ENCODE measurements at regions not wholly inside any gene's neighbourhood (a gene's known extent, or its start where the extent isn't known, plus 50 kb on each side); places are given as distances from the start of the nearest gene placed in this dataset.

- TF ChIP-seq CTCF (IDR thresholded peaks at IDR 0.05; ENCODE audit: low read depth, low read length) = no peak
- TF ChIP-seq MAX (IDR thresholded peaks at IDR 0.05; ENCODE audit: low read depth, low read length) = no peak
- no peak for TF ChIP-seq POLR2A (IDR thresholded peaks at IDR 0.05; ENCODE audit: extremely low read depth, insufficient read length)
- no peak for TF ChIP-seq MYC (IDR thresholded peaks at IDR 0.05; ENCODE audit: low read depth, low read length)
These were observed 265.9 kb downstream of the DLL1 start for GRCh38 chr6:170024940-170025339.
